SK-N-SH (cell line): ENCODE measurements at regions not wholly inside any gene's neighbourhood (a gene's known extent, or its start where the extent isn't known, plus 50 kb on each side); places are given as distances from the start of the nearest gene placed in this dataset.

Experiments used
- CTCF ChIA-PET: fragments of 300-600, 350-600 bp; formaldehyde crosslinking; extraction: SDS; loops from one replicate; lab custom pipeline; 2021; lab: Yijun Ruan, JAX
- POLR2A ChIA-PET: fragments of 350-600 bp; sonication (Branson Sonifier 250); formaldehyde crosslinking; extraction: SDS; loops from one replicate; lab custom pipeline; 2020; ENCODE audit warnings: antibody characterized with exemption, inconsistent platforms; lab: Yijun Ruan, JAX
- DNase-seq: peaks from one replicate; pipeline ENCODE4 v3.0.0; 2012
- H2AFZ ChIP-seq: fragments of 200-600 bp; sonication (generic); 2 replicates; pipeline ENCODE4 v1.8.1; 2016; ENCODE audit warnings: antibody characterized with exemption, mild to moderate bottlenecking, low read depth
- H3F3A ChIP-seq: fragments of 200-600 bp; sonication (generic); replicated peaks from 2 replicates; pipeline ENCODE3; 2016; ENCODE audit warnings: antibody characterized with exemption, mild to moderate bottlenecking; ENCODE audit not compliant: insufficient read depth
- H3K27ac ChIP-seq, 2 experiments: fragments of 200-500 bp in 1 of 2; fragments of 200-600 bp in 1 of 2; sonication (Bioruptor generic) in 1 of 2; sonication (generic), shearing (Covaris generic) in 1 of 2; 2 replicates each; pipeline versions ENCODE4 v1.5.1 to v1.6.1; 2014 to 2016; ENCODE audit warnings: low read depth in 2 of 2, inconsistent platforms in 1 of 2, low read length in 1 of 2, mild to moderate bottlenecking in 1 of 2, mixed read lengths in 1 of 2
- H3K27me3 ChIP-seq: fragments of 200-600 bp; sonication (generic), shearing (Covaris generic); 2 replicates; pipeline ENCODE4 v1.6.1; 2016; ENCODE audit warnings: mixed run types; ENCODE audit not compliant: insufficient read depth
- H3K36me3 ChIP-seq, 2 experiments: fragments of 200-500 bp in 1 of 2; fragments of 200-600 bp in 1 of 2; sonication (Bioruptor generic) in 1 of 2; sonication (generic) in 1 of 2; replicated peaks in 1 of 2; 2 replicates each; pipeline versions ENCODE3 to v1.5.1; 2014 to 2016; ENCODE audit warnings: low read length in 1 of 2, mild to moderate bottlenecking in 1 of 2; ENCODE audit not compliant: insufficient read depth in 2 of 2, control insufficient read depth in 1 of 2
- H3K4me1 ChIP-seq, 2 experiments: fragments of 200-500 bp in 1 of 2; fragments of 200-600 bp in 1 of 2; sonication (Bioruptor generic) in 1 of 2; sonication (generic), shearing (Covaris generic) in 1 of 2; 2 replicates each; pipeline versions ENCODE4 v1.5.1 to v1.6.1; 2014 to 2016; ENCODE audit warnings: low read depth in 1 of 2, low read length in 1 of 2, mixed run types in 1 of 2; ENCODE audit not compliant: insufficient read depth in 2 of 2, control insufficient read depth in 1 of 2
- H3K4me2 ChIP-seq: fragments of 200-600 bp; sonication (generic), shearing (Covaris generic); 2 replicates; pipeline ENCODE4 v1.6.1; 2017; ENCODE audit warnings: mixed run types
- H3K4me3 ChIP-seq, 2 experiments: fragments of 200-500 bp in 1 of 2; fragments of 200-600 bp in 1 of 2; sonication (Bioruptor generic) in 1 of 2; sonication (generic), shearing (Covaris generic) in 1 of 2; 2 replicates each; pipeline versions ENCODE4 v1.5.1 to v1.8.1; 2014 to 2016; ENCODE audit warnings: low read depth in 2 of 2, inconsistent platforms in 1 of 2, low read length in 1 of 2, mild to moderate bottlenecking in 1 of 2, mixed read lengths in 1 of 2, moderate library complexity in 1 of 2
- H3K79me2 ChIP-seq: fragments of 200-600 bp; sonication (generic); 2 replicates; pipeline ENCODE4 v1.8.1; 2017; ENCODE audit warnings: mild to moderate bottlenecking; ENCODE audit not compliant: insufficient read depth
- H3K9ac ChIP-seq: fragments of 200-600 bp; sonication (generic); 2 replicates; pipeline ENCODE4 v1.6.1; 2017; ENCODE audit warnings: mixed run types
- H3K9me2 ChIP-seq: fragments of 200-600 bp; sonication (generic); 2 replicates; pipeline ENCODE4 v1.6.1; 2017; ENCODE audit warnings: mixed run types
- H3K9me3 ChIP-seq: fragments of 200-600 bp; sonication (generic); 2 replicates; pipeline ENCODE4 v1.6.1; 2017; ENCODE audit warnings: mixed run types, mild to moderate bottlenecking, moderate library complexity
- H4K20me1 ChIP-seq: fragments of 200-600 bp; sonication (generic); 2 replicates; pipeline ENCODE4 v1.6.1; 2017; ENCODE audit warnings: mild to moderate bottlenecking, mixed run types; ENCODE audit not compliant: insufficient read depth
- CTCF ChIP-seq: fragments of 200-600 bp; sonication (generic); IDR thresholded peaks from 2 replicates; pipeline ENCODE4 v1.6.1; 2017; ENCODE audit warnings: antibody characterized with exemption, mild to moderate bottlenecking, moderate library complexity
- ELF1 ChIP-seq: IDR thresholded peaks from 2 replicates; pipeline ENCODE4 v1.4.0; 2012
- FOSL2 ChIP-seq: IDR thresholded peaks from 2 replicates; pipeline ENCODE4 v1.4.0; 2012; ENCODE audit warnings: low read depth, mild to moderate bottlenecking, moderate library complexity, borderline replicate concordance
- IRF3 ChIP-seq: fragments of 150-350 bp; IDR thresholded peaks from 2 replicates; pipeline ENCODE4 v1.6.1; 2016; ENCODE audit warnings: mild to moderate bottlenecking, low read depth, low read length
- MAX ChIP-seq: IDR thresholded peaks from 2 replicates; pipeline ENCODE4 v1.4.0; 2012; ENCODE audit warnings: low read depth
- MXI1 ChIP-seq: IDR thresholded peaks from 2 replicates; pipeline ENCODE4 v1.6.1; 2012; ENCODE audit warnings: mild to moderate bottlenecking, low read depth, low read length, improper control_type of control experiment
- PBX3 ChIP-seq: IDR thresholded peaks from 2 replicates; pipeline ENCODE4; 2012
- RAD21 ChIP-seq: IDR thresholded peaks from 2 replicates; pipeline ENCODE4 v1.6.1; 2012; ENCODE audit warnings: mild to moderate bottlenecking, low read length
- RFX5 ChIP-seq: IDR thresholded peaks from 2 replicates; pipeline ENCODE4 v1.6.1; 2012; ENCODE audit warnings: mild to moderate bottlenecking, improper control_type of control experiment, low read length
- TAF1 ChIP-seq: IDR thresholded peaks from 2 replicates; pipeline ENCODE4 v1.6.1; 2012; ENCODE audit warnings: low read depth, mild to moderate bottlenecking, low read length, moderate library complexity, borderline replicate concordance
- TCF12 ChIP-seq: IDR thresholded peaks from 2 replicates; pipeline ENCODE4 v1.4.0; 2012
- USF1 ChIP-seq: IDR thresholded peaks from 2 replicates; pipeline ENCODE4 v1.4.0; 2012; ENCODE audit warnings: low read depth, borderline replicate concordance
- USF2 ChIP-seq: fragments of 150-350 bp; IDR thresholded peaks from 2 replicates; pipeline ENCODE4 v1.6.1; 2017; ENCODE audit warnings: antibody characterized with exemption, low read length, low read depth, borderline replicate concordance
- YY1 ChIP-seq: IDR thresholded peaks from 2 replicates; pipeline ENCODE4 v1.4.0; 2012; ENCODE audit warnings: low read depth, mild to moderate bottlenecking
- WGBS: methylation state at CpG from one replicate; pipeline ENCODE4 v1.1.6; 2017; ENCODE audit warnings: low lambda C conversion rate; 5-methylcytosine and 5-hydroxymethylcytosine counted together

GRCh38 chr11:119970555-119971304 lies 167.2 kb downstream of the TRIM29 start:
- no peak for DNase-seq
- Histone ChIP-seq H3K9me3 (no peaks in the 10 kb centered on the region), H3F3A (no peaks in the 10 kb centered on the region), H3K36me3 (no peaks in the 10 kb centered on the region), H3K9me2 (no peaks in the 10 kb centered on the region), H4K20me1 (no peaks in the 10 kb centered on the region), H3K4me1 (peaks cover 0 to 8% of the 10 kb centered on the region in 2 experiments; a peak in 1 of 4 replicates), H3K4me3 (no peak overlapping the region), H3K9ac (no peak overlapping the region), H3K4me2 (no peak overlapping the region), H3K27ac (no peak overlapping the region), H3K27me3 (no peaks in the 10 kb centered on the region), H2AFZ (no peak overlapping the region), H3K79me2 (no peaks in the 10 kb centered on the region)
- CTCF ChIA-PET, result interaction anchor here (1.2 to 1.5 kb wide), 2 partner anchors 11 to 13 kb away, joined by 3 read pairs; no protein-coding TSS in a partner anchor
- TF ChIP-seq RFX5, result no peak
- TF ChIP-seq TAF1, result no peak
- TF ChIP-seq ELF1, result no peak
- TF ChIP-seq USF2, result no peak
- TF ChIP-seq YY1, result no peak
- no peak for TF ChIP-seq CTCF
- no peak for TF ChIP-seq FOSL2
- TF ChIP-seq PBX3, result no peak
- no peak for TF ChIP-seq RAD21
- TF ChIP-seq IRF3, result no peak
- no peak for TF ChIP-seq TCF12
- no peak for TF ChIP-seq USF1
- no peak for TF ChIP-seq MXI1
- no peak for TF ChIP-seq MAX
- POLR2A ChIA-PET, result no interaction called here
- 54% methylated on average over 10 of the region's 15 CpGs for WGBS
